ENCODE measurements at regions not wholly inside any gene's neighbourhood (a gene's known extent, or its start where the extent isn't known, plus 50 kb on each side); places are given as distances from the start of the nearest gene placed in this dataset.

- Histone ChIP-seq H3K27ac (no peak overlapping the region), H3K9me3 (ENCODE audit: low read depth, low read length) (no peaks in the 10 kb centered on the region), H3K4me3 (no peak overlapping the region), H3K9ac (ENCODE audit: insufficient read length) (no peak overlapping the region), H3K36me3 (ENCODE audit: insufficient read depth, low read length) (no peaks in the 10 kb centered on the region)
- no peak for DNase-seq (ENCODE audit: low read depth, low spot score)
- TF ChIP-seq FOXP2 (optimal IDR thresholded peaks at IDR 0.05; ENCODE audit: control extremely low read depth, extremely low read length, insufficient read depth) (no peak), POLR2AphosphoS5 (IDR thresholded peaks at IDR 0.05; ENCODE audit: borderline replicate concordance, low read depth, low read length) (no peak), EZH2 (IDR thresholded peaks at IDR 0.05) (no peak)
These were observed 2020.9 kb downstream of the MAT2B start for GRCh38 chr5:165526357-165526756.

- H3K36me3 ChIP-seq (ENCODE audit: insufficient read depth, low read length): no peaks in the 10 kb centered on the region
- no peak for DNase-seq (ENCODE audit: low read depth, low spot score)
- TF ChIP-seq FOXP2 (optimal IDR thresholded peaks at IDR 0.05; ENCODE audit: control extremely low read depth, extremely low read length, insufficient read depth) (no peak), POLR2AphosphoS5 (IDR thresholded peaks at IDR 0.05; ENCODE audit: borderline replicate concordance, low read depth, low read length) (no peak), EZH2 (IDR thresholded peaks at IDR 0.05) (no peak)
- no peaks in the 10 kb centered on the region for H3K9me3 ChIP-seq (ENCODE audit: low read depth, low read length)
- H3K4me3 ChIP-seq: no peak overlapping the region
- H3K27ac ChIP-seq: no peak overlapping the region
- no peak overlapping the region for H3K9ac ChIP-seq (ENCODE audit: insufficient read length)
These were observed 2022.2 kb downstream of the MAT2B start for GRCh38 chr5:165527577-165527976.

- no peak overlapping the region for H3K9ac ChIP-seq (ENCODE audit: insufficient read length)
- DNase-seq (ENCODE audit: low read depth, low spot score): no peak
- H3K27ac ChIP-seq: no peak overlapping the region
- H3K9me3 ChIP-seq (ENCODE audit: low read depth, low read length): no peaks in the 10 kb centered on the region
- TF ChIP-seq EZH2 (IDR thresholded peaks at IDR 0.05) (no peak), FOXP2 (optimal IDR thresholded peaks at IDR 0.05; ENCODE audit: control extremely low read depth, extremely low read length, insufficient read depth) (no peak), POLR2AphosphoS5 (IDR thresholded peaks at IDR 0.05; ENCODE audit: borderline replicate concordance, low read depth, low read length) (no peak)
- H3K4me3 ChIP-seq: no peak overlapping the region
- no peaks in the 10 kb centered on the region for H3K36me3 ChIP-seq (ENCODE audit: insufficient read depth, low read length)
These were observed 2032.6 kb downstream of the MAT2B start for GRCh38 chr5:165538065-165538464.

- Histone ChIP-seq H3K9ac (ENCODE audit: insufficient read length) (no peak overlapping the region), H3K4me3 (no peak overlapping the region), H3K9me3 (ENCODE audit: low read depth, low read length) (no peaks in the 10 kb centered on the region), H3K36me3 (ENCODE audit: insufficient read depth, low read length) (no peaks in the 10 kb centered on the region), H3K27ac (no peak overlapping the region)
- TF ChIP-seq EZH2 (IDR thresholded peaks at IDR 0.05) (no peak), POLR2AphosphoS5 (IDR thresholded peaks at IDR 0.05; ENCODE audit: borderline replicate concordance, low read depth, low read length) (no peak), FOXP2 (optimal IDR thresholded peaks at IDR 0.05; ENCODE audit: control extremely low read depth, extremely low read length, insufficient read depth) (no peak)
- no peak for DNase-seq (ENCODE audit: low read depth, low spot score)
These were observed 2054.2 kb downstream of the MAT2B start for GRCh38 chr5:165559645-165560044.

- no peak overlapping the region for H3K27ac ChIP-seq
- H3K9me3 ChIP-seq (ENCODE audit: low read depth, low read length): no peaks in the 10 kb centered on the region
- H3K9ac ChIP-seq (ENCODE audit: insufficient read length): no peak overlapping the region
- TF ChIP-seq EZH2 (IDR thresholded peaks at IDR 0.05) (no peak), POLR2AphosphoS5 (IDR thresholded peaks at IDR 0.05; ENCODE audit: borderline replicate concordance, low read depth, low read length) (no peak), FOXP2 (optimal IDR thresholded peaks at IDR 0.05; ENCODE audit: control extremely low read depth, extremely low read length, insufficient read depth) (no peak)
- no peaks in the 10 kb centered on the region for H3K36me3 ChIP-seq (ENCODE audit: insufficient read depth, low read length)
- DNase-seq (ENCODE audit: low read depth, low spot score): no peak
- no peak overlapping the region for H3K4me3 ChIP-seq
These were observed 2055.2 kb downstream of the MAT2B start for GRCh38 chr5:165560648-165561047.

- no peaks in the 10 kb centered on the region for H3K36me3 ChIP-seq (ENCODE audit: insufficient read depth, low read length)
- H3K4me3 ChIP-seq: no peak overlapping the region
- H3K27ac ChIP-seq: no peak overlapping the region
- DNase-seq (ENCODE audit: low read depth, low spot score): no peak
- no peak overlapping the region for H3K9ac ChIP-seq (ENCODE audit: insufficient read length)
- no peaks in the 10 kb centered on the region for H3K9me3 ChIP-seq (ENCODE audit: low read depth, low read length)
- no peak for TF ChIP-seq POLR2AphosphoS5 (IDR thresholded peaks at IDR 0.05; ENCODE audit: borderline replicate concordance, low read depth, low read length)
- TF ChIP-seq EZH2 (IDR thresholded peaks at IDR 0.05): no peak
- no peak for TF ChIP-seq FOXP2 (optimal IDR thresholded peaks at IDR 0.05; ENCODE audit: control extremely low read depth, extremely low read length, insufficient read depth)
These were observed 2060.5 kb downstream of the MAT2B start for GRCh38 chr5:165565911-165566310.

- H3K27ac ChIP-seq: no peak overlapping the region
- no peaks in the 10 kb centered on the region for H3K9me3 ChIP-seq (ENCODE audit: low read depth, low read length)
- no peak overlapping the region for H3K9ac ChIP-seq (ENCODE audit: insufficient read length)
- TF ChIP-seq EZH2 (IDR thresholded peaks at IDR 0.05): no peak
- no peak for TF ChIP-seq POLR2AphosphoS5 (IDR thresholded peaks at IDR 0.05; ENCODE audit: borderline replicate concordance, low read depth, low read length)
- no peak for TF ChIP-seq FOXP2 (optimal IDR thresholded peaks at IDR 0.05; ENCODE audit: control extremely low read depth, extremely low read length, insufficient read depth)
- no peaks in the 10 kb centered on the region for H3K36me3 ChIP-seq (ENCODE audit: insufficient read depth, low read length)
- no peak for DNase-seq (ENCODE audit: low read depth, low spot score)
- H3K4me3 ChIP-seq: no peak overlapping the region
These were observed 2064.1 kb downstream of the MAT2B start for GRCh38 chr5:165569551-165569950.

GRCh38 chr5:165573445-165573844 lies 2068.0 kb downstream of the MAT2B start:
- no peak overlapping the region for H3K27ac ChIP-seq
- no peak for DNase-seq (ENCODE audit: low read depth, low spot score)
- H3K9ac ChIP-seq (ENCODE audit: insufficient read length): no peak overlapping the region
- no peaks in the 10 kb centered on the region for H3K9me3 ChIP-seq (ENCODE audit: low read depth, low read length)
- H3K36me3 ChIP-seq (ENCODE audit: insufficient read depth, low read length): no peaks in the 10 kb centered on the region
- TF ChIP-seq FOXP2 (optimal IDR thresholded peaks at IDR 0.05; ENCODE audit: control extremely low read depth, extremely low read length, insufficient read depth) (no peak), POLR2AphosphoS5 (IDR thresholded peaks at IDR 0.05; ENCODE audit: borderline replicate concordance, low read depth, low read length) (no peak), EZH2 (IDR thresholded peaks at IDR 0.05) (no peak)
- H3K4me3 ChIP-seq: no peak overlapping the region

- Histone ChIP-seq H3K9ac (ENCODE audit: insufficient read length) (no peak overlapping the region), H3K36me3 (ENCODE audit: insufficient read depth, low read length) (no peaks in the 10 kb centered on the region), H3K27ac (no peak overlapping the region), H3K9me3 (ENCODE audit: low read depth, low read length) (no peaks in the 10 kb centered on the region), H3K4me3 (no peak overlapping the region)
- TF ChIP-seq EZH2 (IDR thresholded peaks at IDR 0.05) (no peak), FOXP2 (optimal IDR thresholded peaks at IDR 0.05; ENCODE audit: control extremely low read depth, extremely low read length, insufficient read depth) (no peak), POLR2AphosphoS5 (IDR thresholded peaks at IDR 0.05; ENCODE audit: borderline replicate concordance, low read depth, low read length) (no peak)
- no peak for DNase-seq (ENCODE audit: low read depth, low spot score)
These were observed 2068.7 kb downstream of the MAT2B start for GRCh38 chr5:165574100-165574499.
